Liver (tissue), 7 donors: ENCODE measurements at regions not wholly inside any gene's neighbourhood (a gene's known extent, or its start where the extent isn't known, plus 50 kb on each side); places are given as distances from the start of the nearest gene placed in this dataset.
"Not testable (repeated sequence)": the region's sequence is repeated elsewhere in the genome, so short reads cannot be mapped to it uniquely, and the experiment has no call there.

Source experiments
- DNase-seq: peaks from one replicate; pipeline ENCODE4 v3.0.0-alpha.2; 2017; ENCODE audit warnings: low spot score
- H3K27ac ChIP-seq, 2 donors: one replicate each; pipeline ENCODE4 v1.7.0; 2013; ENCODE audit warnings: inconsistent platforms in 2 of 2, low read length in 2 of 2, control low read depth in 1 of 2, low read depth in 1 of 2, mild to moderate bottlenecking in 1 of 2
- H3K27me3 ChIP-seq, 4 donors: one replicate each; pipeline versions ENCODE4 v1.6.1 to v1.7.0; 2013; ENCODE audit warnings: low read length in 3 of 4, inconsistent platforms in 1 of 4, mild to moderate bottlenecking in 1 of 4, moderate library complexity in 1 of 4; ENCODE audit not compliant: control insufficient read depth in 4 of 4, insufficient read depth in 4 of 4
- H3K36me3 ChIP-seq, 4 donors: one replicate each; pipeline versions ENCODE4 v1.6.1 to v1.7.0; 2013; ENCODE audit warnings: low read length in 3 of 4, mild to moderate bottlenecking in 3 of 4, low read depth in 1 of 4, moderate library complexity in 1 of 4; ENCODE audit not compliant: control insufficient read depth in 4 of 4, insufficient read depth in 3 of 4
- H3K4me1 ChIP-seq, 4 donors: one replicate each; pipeline versions ENCODE4 v1.6.1 to v1.7.0; 2013; ENCODE audit warnings: low read length in 3 of 4, mild to moderate bottlenecking in 3 of 4, moderate library complexity in 1 of 4; ENCODE audit not compliant: control insufficient read depth in 4 of 4, insufficient read depth in 4 of 4
- H3K4me3 ChIP-seq, 3 donors: one replicate each; pipeline versions ENCODE4 v1.6.1 to v1.7.0; 2013; ENCODE audit warnings: low read length in 3 of 3, control low read depth in 1 of 3, low read depth in 1 of 3, mild to moderate bottlenecking in 1 of 3
- H3K9ac ChIP-seq, 2 donors: one replicate each; pipeline ENCODE4 v1.7.0; 2013; ENCODE audit warnings: low read length in 2 of 2, mild to moderate bottlenecking in 2 of 2, moderate library complexity in 2 of 2, control low read depth in 1 of 2, low read depth in 1 of 2
- H3K9me3 ChIP-seq, 4 donors: one replicate each; pipeline versions ENCODE4 v1.6.1 to v1.7.0; 2013; ENCODE audit warnings: low read length in 3 of 4; ENCODE audit not compliant: control insufficient read depth in 4 of 4
- EGR1 ChIP-seq, 2 donors: IDR thresholded peaks; 2 replicates each; pipeline ENCODE4 v1.6.1; 2016 to 2018; ENCODE audit warnings: antibody characterized with exemption in 2 of 2, low read depth in 2 of 2
- FOXA1 ChIP-seq: IDR thresholded peaks from 2 replicates; pipeline ENCODE4 v1.6.1; 2016; ENCODE audit warnings: antibody characterized with exemption
- FOXA2 ChIP-seq: IDR thresholded peaks from 2 replicates; pipeline ENCODE4 v1.6.1; 2016; ENCODE audit warnings: antibody characterized with exemption
- GABPA ChIP-seq, 2 donors: IDR thresholded peaks in 1 of 2; conservative IDR thresholded peaks in 1 of 2; 2 replicates each; pipeline ENCODE4 v1.6.1; 2016; ENCODE audit warnings: antibody characterized with exemption in 2 of 2, mild to moderate bottlenecking in 1 of 2, moderate library complexity in 1 of 2
- HNF4A ChIP-seq, 2 donors: conservative IDR thresholded peaks; 2 replicates each; pipeline ENCODE4 v1.6.1; 2016; ENCODE audit warnings: antibody characterized with exemption in 2 of 2, mild to moderate bottlenecking in 2 of 2
- HNF4G ChIP-seq: IDR thresholded peaks from 2 replicates; pipeline ENCODE4 v1.6.1; 2016; ENCODE audit warnings: antibody characterized with exemption
- JUND ChIP-seq, 2 donors: IDR thresholded peaks; 2 replicates each; pipeline ENCODE4 v1.6.1; 2016; ENCODE audit warnings: antibody characterized with exemption in 2 of 2
- RAD21 ChIP-seq, 2 donors: IDR thresholded peaks; 2 replicates each; pipeline ENCODE4 v1.6.1; 2016; ENCODE audit warnings: antibody characterized with exemption in 2 of 2, mild to moderate bottlenecking in 2 of 2
- RXRA ChIP-seq, 2 donors: IDR thresholded peaks; 2 replicates each; pipeline ENCODE4 v1.6.1; 2017 to 2018; ENCODE audit warnings: antibody characterized with exemption in 2 of 2, mild to moderate bottlenecking in 1 of 2
- SP1 ChIP-seq: IDR thresholded peaks from 2 replicates; pipeline ENCODE4 v1.6.1; 2018; ENCODE audit warnings: antibody characterized with exemption, mild to moderate bottlenecking
- TAF1 ChIP-seq: conservative IDR thresholded peaks from 2 replicates; pipeline ENCODE4 v1.6.1; 2016; ENCODE audit warnings: antibody characterized with exemption, mild to moderate bottlenecking
- YY1 ChIP-seq: IDR thresholded peaks from 2 replicates; pipeline ENCODE4 v1.6.1; 2016; ENCODE audit warnings: antibody characterized with exemption, mild to moderate bottlenecking
- WGBS: extraction: QIAGEN DNeasy Blood & Tissue Kit; methylation state at CpG from one replicate; pipeline ENCODE4 v1.1.7; 2013; 5-methylcytosine and 5-hydroxymethylcytosine counted together
- TF ChIP-seq, protein P1 (sequence below): IDR thresholded peaks from 2 replicates; pipeline ENCODE4 v1.6.1; 2016; ENCODE audit warnings: antibody characterized with exemption
- TF ChIP-seq, protein P2 (sequence below): IDR thresholded peaks from 2 replicates; pipeline ENCODE4 v1.6.1; 2016; ENCODE audit warnings: antibody characterized with exemption
- TF ChIP-seq, protein P3 (sequence below): IDR thresholded peaks from 2 replicates; pipeline ENCODE4 v1.6.1; 2016; ENCODE audit warnings: antibody characterized with exemption
- donor health status: healthy.
- donor health status: healthy.
- donor health status: healthy.
- donor health status: healthy.

DNA sequence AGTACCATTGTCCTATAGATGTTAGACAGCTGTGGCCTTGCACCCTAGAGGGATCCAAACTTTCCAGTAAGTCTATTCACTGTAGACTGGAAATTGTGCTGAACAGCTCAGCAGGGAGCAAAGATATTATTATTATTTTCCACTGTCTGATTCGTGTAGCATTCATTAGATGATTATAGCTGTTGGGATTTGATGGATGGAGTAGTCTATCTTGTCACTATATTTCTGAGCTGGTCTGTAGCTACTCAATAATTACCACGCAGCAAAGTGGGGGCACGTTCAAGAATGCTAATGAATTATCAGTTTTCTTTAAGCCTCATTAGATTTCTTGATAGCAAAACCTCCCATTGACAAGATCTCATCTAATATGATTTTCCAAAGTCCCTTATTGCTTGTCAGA lies 113.2 kb downstream of the RTP4 start:
- no peaks in the 10 kb centered on the region for H3K4me1 ChIP-seq
- H3K4me3 ChIP-seq = no peak overlapping the region
- no peak for DNase-seq
- H3K9me3 ChIP-seq = no peaks in the 10 kb centered on the region
- 68% methylated on average over 3 of the region's 3 CpGs for WGBS
- H3K36me3 ChIP-seq = no peaks in the 10 kb centered on the region
- no peak for TF ChIP-seq RXRA (IDR thresholded peaks at IDR 0.05)
- no peak for TF ChIP-seq HNF4A (conservative IDR thresholded peaks at IDR 0.05)
- TF ChIP-seq HNF4G = no peak
- TF ChIP-seq, protein P1, sequence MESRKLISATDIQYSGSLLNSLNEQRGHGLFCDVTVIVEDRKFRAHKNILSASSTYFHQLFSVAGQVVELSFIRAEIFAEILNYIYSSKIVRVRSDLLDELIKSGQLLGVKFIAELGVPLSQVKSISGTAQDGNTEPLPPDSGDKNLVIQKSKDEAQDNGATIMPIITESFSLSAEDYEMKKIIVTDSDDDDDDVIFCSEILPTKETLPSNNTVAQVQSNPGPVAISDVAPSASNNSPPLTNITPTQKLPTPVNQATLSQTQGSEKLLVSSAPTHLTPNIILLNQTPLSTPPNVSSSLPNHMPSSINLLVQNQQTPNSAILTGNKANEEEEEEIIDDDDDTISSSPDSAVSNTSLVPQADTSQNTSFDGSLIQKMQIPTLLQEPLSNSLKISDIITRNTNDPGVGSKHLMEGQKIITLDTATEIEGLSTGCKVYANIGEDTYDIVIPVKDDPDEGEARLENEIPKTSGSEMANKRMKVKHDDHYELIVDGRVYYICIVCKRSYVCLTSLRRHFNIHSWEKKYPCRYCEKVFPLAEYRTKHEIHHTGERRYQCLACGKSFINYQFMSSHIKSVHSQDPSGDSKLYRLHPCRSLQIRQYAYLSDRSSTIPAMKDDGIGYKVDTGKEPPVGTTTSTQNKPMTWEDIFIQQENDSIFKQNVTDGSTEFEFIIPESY = no peak
- no peak for TF ChIP-seq FOXA2
- TF ChIP-seq FOXA1 = no peak
- H3K27ac ChIP-seq = no peak overlapping the region
- H3K27me3 ChIP-seq = no peaks in the 10 kb centered on the region
- H3K9ac ChIP-seq = no peak overlapping the region

DNA sequence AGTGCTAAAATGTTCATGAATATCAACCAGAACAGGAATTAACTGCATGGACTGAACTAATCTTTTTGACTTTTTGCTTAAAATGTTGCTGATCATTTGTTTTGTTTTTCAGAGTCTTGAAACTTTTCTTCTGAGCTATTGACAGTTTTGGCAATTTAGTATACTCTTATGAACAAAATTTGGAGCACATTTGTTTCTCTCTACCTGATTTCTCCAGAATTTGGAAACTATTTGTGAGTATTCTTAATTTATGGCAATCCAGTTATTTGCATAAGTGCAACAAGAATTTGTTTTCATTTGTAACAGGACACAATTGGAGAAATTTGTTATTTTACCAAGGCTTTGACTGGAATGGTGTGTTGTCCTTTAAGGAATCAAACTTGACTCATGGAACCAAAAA lies 107.4 kb downstream of the RTP4 start:
- H3K27me3 ChIP-seq, H3K4me3 ChIP-seq, H3K4me1 ChIP-seq, H3K9me3 ChIP-seq, H3K27ac ChIP-seq, H3K36me3 ChIP-seq, H3K9ac ChIP-seq, DNase-seq: not testable (repeated sequence)

DNA sequence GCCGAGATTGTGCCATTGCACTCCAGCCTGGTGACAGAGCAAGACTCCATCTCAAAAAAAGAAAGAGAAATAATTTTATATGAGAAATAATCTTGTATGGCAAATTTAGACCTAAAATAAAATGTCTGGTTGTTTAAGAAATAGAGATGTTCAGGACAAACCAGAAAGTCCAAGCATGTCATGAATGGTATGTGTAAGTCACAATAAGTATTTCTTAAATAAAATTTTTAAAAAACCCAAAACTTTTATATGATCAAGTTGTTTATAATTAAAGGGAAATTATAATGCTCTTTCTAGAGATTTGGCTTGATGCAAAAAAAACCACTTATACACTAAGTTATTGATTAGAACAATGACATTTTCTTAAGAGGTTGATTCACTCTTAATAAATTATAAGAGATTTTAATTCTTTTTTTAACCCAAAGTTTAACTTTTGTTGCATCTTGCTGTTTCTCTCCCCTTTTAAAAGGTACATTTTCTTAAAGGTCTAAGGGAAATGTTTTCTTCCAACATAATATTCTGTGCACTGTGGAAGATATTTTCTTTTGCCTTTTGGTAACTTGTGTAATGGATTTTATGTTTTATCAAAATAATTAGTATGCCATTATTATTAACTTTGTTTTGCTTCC lies 105.7 kb downstream of the RTP4 start:
- WGBS = 83% methylated on average over 1 of the region's 1 CpG
- H3K9ac ChIP-seq = no peak overlapping the region
- TF ChIP-seq YY1 (no peak), FOXA2 (no peak), RAD21 (IDR thresholded peaks at IDR 0.05) (no peak), GABPA (IDR thresholded peaks at IDR 0.05 in 1 of 2, conservative IDR thresholded peaks at IDR 0.05 in 1 of 2) (no peak), FOXA1 (no peak), TAF1 (no peak), JUND (IDR thresholded peaks at IDR 0.05) (no peak), EGR1 (IDR thresholded peaks at IDR 0.05; ENCODE audit: low read depth in 2 of 2) (no peak), SP1 (no peak), HNF4G (no peak), RXRA (IDR thresholded peaks at IDR 0.05) (no peak), HNF4A (conservative IDR thresholded peaks at IDR 0.05) (no peak)
- TF ChIP-seq, protein P1 = no peak
- TF ChIP-seq, protein P2, sequence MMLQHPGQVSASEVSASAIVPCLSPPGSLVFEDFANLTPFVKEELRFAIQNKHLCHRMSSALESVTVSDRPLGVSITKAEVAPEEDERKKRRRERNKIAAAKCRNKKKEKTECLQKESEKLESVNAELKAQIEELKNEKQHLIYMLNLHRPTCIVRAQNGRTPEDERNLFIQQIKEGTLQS = no peak
- TF ChIP-seq, protein P3, sequence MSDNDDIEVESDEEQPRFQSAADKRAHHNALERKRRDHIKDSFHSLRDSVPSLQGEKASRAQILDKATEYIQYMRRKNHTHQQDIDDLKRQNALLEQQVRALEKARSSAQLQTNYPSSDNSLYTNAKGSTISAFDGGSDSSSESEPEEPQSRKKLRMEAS = no peak
- H3K27me3 ChIP-seq = no peaks in the 10 kb centered on the region
- H3K4me1 ChIP-seq = no peaks in the 10 kb centered on the region
- H3K36me3 ChIP-seq = no peaks in the 10 kb centered on the region
- DNase-seq = no peak
- no peak overlapping the region for H3K27ac ChIP-seq
- H3K9me3 ChIP-seq = no peaks in the 10 kb centered on the region
- no peak overlapping the region for H3K4me3 ChIP-seq

DNA sequence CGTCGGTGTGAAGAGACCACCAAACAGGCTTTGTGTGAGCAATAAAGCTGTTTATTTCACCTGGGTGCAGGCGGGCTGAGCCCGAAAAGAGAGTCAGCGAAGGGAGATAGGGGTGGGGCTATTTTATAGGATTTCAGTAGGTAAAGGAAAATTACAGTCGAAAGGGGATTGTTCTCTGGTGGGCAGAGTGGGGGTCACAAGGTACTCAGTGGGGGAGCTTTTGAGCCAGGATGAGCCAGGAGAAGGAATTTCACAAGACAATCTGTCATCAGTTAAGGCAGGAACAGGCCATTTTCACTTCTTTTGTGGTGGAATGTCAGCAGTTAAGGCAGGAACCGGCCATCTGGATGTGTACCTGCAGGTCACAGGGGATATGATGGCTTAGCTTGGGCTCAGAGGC lies 98.1 kb downstream of the RTP4 start:
- H3K9ac ChIP-seq, DNase-seq, H3K9me3 ChIP-seq, H3K4me3 ChIP-seq, H3K27me3 ChIP-seq, H3K4me1 ChIP-seq, H3K27ac ChIP-seq, H3K36me3 ChIP-seq: not testable (repeated sequence)
- WGBS = 78% methylated on average over 7 of the region's 7 CpGs
